ENCODE measurements at regions not wholly inside any gene's neighbourhood (a gene's known extent, or its start where the extent isn't known, plus 50 kb on each side); places are given as distances from the start of the nearest gene placed in this dataset.

GRCh38 chr16:61596655-61597054, 439.6 kb downstream of the CDH8 start:
- in situ Hi-C loops (cut with HindIII; ENCODE audit: low sequenced_read_pairs) = no loop called here

GRCh38 chr16:61595605-61596004, 440.6 kb downstream of the CDH8 start:
- in situ Hi-C loops (cut with HindIII; ENCODE audit: low sequenced_read_pairs) = no loop called here

- in situ Hi-C loops (cut with HindIII; ENCODE audit: low sequenced_read_pairs) = no loop called here
Observed at GRCh38 chr16:61590577-61590976, 445.7 kb downstream of the CDH8 start.

- in situ Hi-C loops (cut with HindIII; ENCODE audit: low sequenced_read_pairs) = no loop called here
Observed at GRCh38 chr16:61587526-61587925, 448.7 kb downstream of the CDH8 start.

GRCh38 chr16:61581417-61582046, 454.7 kb downstream of the CDH8 start:
- in situ Hi-C loops (cut with HindIII; ENCODE audit: low sequenced_read_pairs) = no loop called here

- in situ Hi-C loops (cut with HindIII; ENCODE audit: low sequenced_read_pairs) = no loop called here
Observed at GRCh38 chr16:61580579-61580978, 455.7 kb downstream of the CDH8 start.

GRCh38 chr16:61579195-61579594, 457.0 kb downstream of the CDH8 start:
- in situ Hi-C loops (cut with HindIII; ENCODE audit: low sequenced_read_pairs) = no loop called here

GRCh38 chr16:61576476-61576875, 459.8 kb downstream of the CDH8 start:
- in situ Hi-C loops (cut with HindIII; ENCODE audit: low sequenced_read_pairs) = no loop called here

GRCh38 chr16:61575617-61576016, 460.6 kb downstream of the CDH8 start:
- in situ Hi-C loops (cut with HindIII; ENCODE audit: low sequenced_read_pairs) = no loop called here

- in situ Hi-C loops (cut with HindIII; ENCODE audit: low sequenced_read_pairs) = no loop called here
Observed at GRCh38 chr16:61569028-61569427, 467.2 kb downstream of the CDH8 start.

- in situ Hi-C loops (cut with HindIII; ENCODE audit: low sequenced_read_pairs) = no loop called here
Observed at GRCh38 chr16:61564716-61565115, 471.5 kb downstream of the CDH8 start.

GRCh38 chr16:61555718-61556441, 480.4 kb downstream of the CDH8 start:
- in situ Hi-C loops (cut with HindIII; ENCODE audit: low sequenced_read_pairs) = no loop called here

- in situ Hi-C loops (cut with HindIII; ENCODE audit: low sequenced_read_pairs) = no loop called here
Observed at GRCh38 chr16:61549327-61549726, 486.9 kb downstream of the CDH8 start.

- in situ Hi-C loops (cut with HindIII; ENCODE audit: low sequenced_read_pairs) = no loop called here
Observed at GRCh38 chr16:61547626-61548025, 488.6 kb downstream of the CDH8 start.

GRCh38 chr16:61544165-61544564, 492.1 kb downstream of the CDH8 start:
- in situ Hi-C loops (cut with HindIII; ENCODE audit: low sequenced_read_pairs) = no loop called here

- in situ Hi-C loops (cut with HindIII; ENCODE audit: low sequenced_read_pairs) = no loop called here
Observed at GRCh38 chr16:61540216-61540615, 496.0 kb downstream of the CDH8 start.

- in situ Hi-C loops (cut with HindIII; ENCODE audit: low sequenced_read_pairs) = no loop called here
Observed at GRCh38 chr16:61530697-61531096, 505.5 kb downstream of the CDH8 start.

GRCh38 chr16:61500851-61501250, 535.4 kb downstream of the CDH8 start:
- in situ Hi-C loops (cut with HindIII; ENCODE audit: low sequenced_read_pairs) = no loop called here

GRCh38 chr16:61480250-61480649, 556.0 kb downstream of the CDH8 start:
- in situ Hi-C loops (cut with HindIII; ENCODE audit: low sequenced_read_pairs) = no loop called here

- in situ Hi-C loops (cut with HindIII; ENCODE audit: low sequenced_read_pairs) = no loop called here
Observed at GRCh38 chr16:61471737-61472136, 564.5 kb downstream of the CDH8 start.

- in situ Hi-C loops (cut with HindIII; ENCODE audit: low sequenced_read_pairs) = no loop called here
Observed at GRCh38 chr16:61471023-61471422, 565.2 kb downstream of the CDH8 start.

GRCh38 chr16:61465285-61465684, 571.0 kb downstream of the CDH8 start:
- in situ Hi-C loops (cut with HindIII; ENCODE audit: low sequenced_read_pairs) = no loop called here

- in situ Hi-C loops (cut with HindIII; ENCODE audit: low sequenced_read_pairs) = no loop called here
Observed at GRCh38 chr16:61460020-61460419, 576.2 kb downstream of the CDH8 start.

Data from DLD1 (cell line).